ENCODE measurements at regions not wholly inside any gene's neighbourhood (a gene's known extent, or its start where the extent isn't known, plus 50 kb on each side); places are given as distances from the start of the nearest gene placed in this dataset.
A peak's percentile ranks its signal among the peaks of the same experiment; 100 is the strongest.

DNA sequence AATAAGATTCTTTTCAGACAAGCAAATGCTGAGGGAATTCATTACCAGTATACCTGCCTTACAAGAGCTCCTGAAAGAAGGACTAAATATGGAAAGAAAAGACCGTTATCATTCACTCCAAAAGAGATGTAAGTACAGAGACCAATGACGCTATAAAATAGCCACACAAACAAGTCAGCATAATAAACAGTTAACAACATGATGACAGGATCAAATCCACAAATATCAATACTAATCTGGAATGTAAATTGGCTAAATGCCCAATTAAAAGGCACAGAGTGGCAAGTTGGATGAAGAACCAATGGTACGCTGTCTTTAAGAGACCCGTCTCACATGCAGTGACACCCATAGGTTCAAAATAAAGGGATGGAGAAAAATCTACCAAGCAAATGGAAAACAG lies 349.6 kb upstream of the MPDZ start:
- Histone ChIP-seq H3K4me3 (ENCODE audit: low read length in 3 of 3) (no peak overlapping the region), H3K27me3 (ENCODE audit: control insufficient read depth in 3 of 3, insufficient read depth in 3 of 3, low read length in 3 of 3) (no peaks in the 10 kb centered on the region), H3K4me1 (ENCODE audit: control insufficient read depth in 3 of 3, insufficient read depth in 3 of 3, low read length in 3 of 3) (no peaks in the 10 kb centered on the region), H3K9ac (ENCODE audit: low read depth in 1 of 3, low read length in 3 of 3) (no peak overlapping the region), H3K36me3 (ENCODE audit: control insufficient read depth in 3 of 3, insufficient read depth in 3 of 3, low read length in 3 of 3) (no peaks in the 10 kb centered on the region), H3K27ac (ENCODE audit: low read depth, low read length) (no peak overlapping the region), H3K9me3 (ENCODE audit: control insufficient read depth in 3 of 3, low read length in 3 of 3) (no peaks in the 10 kb centered on the region)

DNA sequence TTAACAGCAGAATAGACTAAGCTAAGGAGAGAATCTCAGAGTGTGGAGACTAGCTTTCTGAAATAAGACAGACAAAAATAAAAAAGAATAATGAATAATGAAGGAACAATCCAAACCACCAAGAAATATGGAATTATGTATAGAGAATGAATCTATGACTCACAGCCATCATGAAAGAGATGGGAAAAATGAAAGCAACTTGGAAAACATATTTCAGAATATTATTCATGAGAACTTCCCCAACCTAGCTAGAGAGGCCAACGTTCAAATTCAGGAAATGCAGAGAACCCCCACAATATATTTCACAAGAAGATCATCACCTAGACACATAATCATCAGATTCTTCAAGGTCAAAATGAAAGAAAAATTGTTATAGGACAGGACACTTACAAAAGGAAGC lies 349.0 kb upstream of the MPDZ start:
- no peaks in the 10 kb centered on the region for H3K4me1 ChIP-seq (ENCODE audit: control insufficient read depth in 3 of 3, insufficient read depth in 3 of 3, low read length in 3 of 3)
- no peaks in the 10 kb centered on the region for H3K9me3 ChIP-seq (ENCODE audit: control insufficient read depth in 3 of 3, low read length in 3 of 3)
- H3K9ac ChIP-seq (ENCODE audit: low read depth in 1 of 3, low read length in 3 of 3), result no peak overlapping the region
- no peak overlapping the region for H3K4me3 ChIP-seq (ENCODE audit: low read length in 3 of 3)
- H3K36me3 ChIP-seq (ENCODE audit: control insufficient read depth in 3 of 3, insufficient read depth in 3 of 3, low read length in 3 of 3), result no peaks in the 10 kb centered on the region
- no peak overlapping the region for H3K27ac ChIP-seq (ENCODE audit: low read depth, low read length)
- no peaks in the 10 kb centered on the region for H3K27me3 ChIP-seq (ENCODE audit: control insufficient read depth in 3 of 3, insufficient read depth in 3 of 3, low read length in 3 of 3)

DNA sequence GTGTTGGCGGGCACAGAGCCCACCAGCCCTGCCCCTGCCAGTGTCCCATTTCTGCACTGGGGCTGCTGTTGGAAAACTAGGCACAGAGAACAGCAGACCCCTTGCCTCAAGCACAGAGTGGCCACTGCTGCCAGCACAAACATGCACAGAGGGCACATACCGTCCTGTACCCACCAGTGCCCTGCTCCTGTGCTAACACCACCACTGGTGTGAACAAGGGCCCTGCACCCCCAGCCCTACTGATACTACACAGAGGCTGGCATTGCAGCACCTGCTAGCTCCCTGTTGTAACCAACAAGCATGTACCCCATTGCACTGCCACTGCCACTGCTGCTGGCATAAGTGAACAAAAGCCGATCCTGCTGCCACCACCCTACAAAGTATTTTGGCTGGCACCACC lies 348.0 kb upstream of the MPDZ start:
- no peaks in the 10 kb centered on the region for H3K4me1 ChIP-seq (ENCODE audit: control insufficient read depth in 3 of 3, insufficient read depth in 3 of 3, low read length in 3 of 3)

DNA sequence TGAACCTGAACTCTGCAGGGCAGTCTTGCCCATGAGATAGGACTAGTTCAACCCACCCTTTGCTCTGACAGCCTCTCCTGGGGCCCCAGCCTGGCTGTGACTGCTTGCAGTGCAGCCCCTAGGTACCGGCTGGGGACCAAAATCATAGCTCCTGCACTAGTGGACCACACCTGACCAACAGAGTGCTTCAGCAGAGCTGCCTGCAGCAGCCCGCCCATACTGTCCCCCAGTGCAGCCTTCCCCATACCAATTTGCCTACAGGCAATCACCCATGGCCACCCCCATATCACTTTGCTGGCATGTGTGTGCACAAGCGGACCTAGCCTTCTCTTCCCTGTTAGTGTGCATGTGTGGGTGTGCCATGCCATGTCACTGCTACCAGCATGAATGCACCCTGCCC lies 347.6 kb upstream of the MPDZ start:
- H3K9me3 ChIP-seq (ENCODE audit: control insufficient read depth in 3 of 3, low read length in 3 of 3), result no peaks in the 10 kb centered on the region
- peaks cover 0 to 2% (median 2%) of the 10 kb centered on the region in 3 donors for H3K4me1 ChIP-seq (ENCODE audit: control insufficient read depth in 3 of 3, insufficient read depth in 3 of 3, low read length in 3 of 3)
- H3K36me3 ChIP-seq (ENCODE audit: control insufficient read depth in 3 of 3, insufficient read depth in 3 of 3, low read length in 3 of 3), result no peaks in the 10 kb centered on the region
- no peaks in the 10 kb centered on the region for H3K27me3 ChIP-seq (ENCODE audit: control insufficient read depth in 3 of 3, insufficient read depth in 3 of 3, low read length in 3 of 3)
- no peak overlapping the region for H3K27ac ChIP-seq (ENCODE audit: low read depth, low read length)
- H3K4me3 ChIP-seq (ENCODE audit: low read length in 3 of 3), result no peak overlapping the region
- no peak overlapping the region for H3K9ac ChIP-seq (ENCODE audit: low read depth in 1 of 3, low read length in 3 of 3)

More for the DNA sequence above, 348.0 kb upstream of the MPDZ start:
- no peaks in the 10 kb centered on the region for H3K36me3 ChIP-seq (ENCODE audit: control insufficient read depth in 3 of 3, insufficient read depth in 3 of 3, low read length in 3 of 3)
- H3K9me3 ChIP-seq (ENCODE audit: control insufficient read depth in 3 of 3, low read length in 3 of 3), result no peaks in the 10 kb centered on the region
- no peak overlapping the region for H3K27ac ChIP-seq (ENCODE audit: low read depth, low read length)
- no peak overlapping the region for H3K9ac ChIP-seq (ENCODE audit: low read depth in 1 of 3, low read length in 3 of 3)
- no peaks in the 10 kb centered on the region for H3K27me3 ChIP-seq (ENCODE audit: control insufficient read depth in 3 of 3, insufficient read depth in 3 of 3, low read length in 3 of 3)
- no peak overlapping the region for H3K4me3 ChIP-seq (ENCODE audit: low read length in 3 of 3)

DNA sequence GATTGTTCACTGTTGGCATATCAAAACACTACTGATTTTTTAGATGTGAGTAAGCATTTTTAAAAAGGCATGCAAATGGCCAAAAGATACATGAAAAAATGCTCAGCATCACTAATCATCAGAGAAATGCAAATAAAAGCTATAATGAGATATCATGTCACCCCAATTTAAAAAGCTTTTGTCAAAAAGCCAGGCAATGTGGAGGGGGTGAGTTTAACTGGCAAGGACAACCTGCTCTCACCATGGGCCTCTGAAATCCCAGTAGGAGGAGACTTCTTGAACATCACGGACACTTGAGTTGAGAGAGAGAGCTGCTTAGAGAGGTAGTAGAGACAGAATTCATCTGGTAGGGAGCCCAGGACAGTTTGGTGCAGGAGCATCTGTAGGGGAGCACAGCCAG lies 347.1 kb upstream of the MPDZ start:
- Histone ChIP-seq H3K9me3 (ENCODE audit: control insufficient read depth in 3 of 3, low read length in 3 of 3) (no peaks in the 10 kb centered on the region), H3K9ac (ENCODE audit: low read depth in 1 of 3, low read length in 3 of 3) (no peak overlapping the region), H3K36me3 (ENCODE audit: control insufficient read depth in 3 of 3, insufficient read depth in 3 of 3, low read length in 3 of 3) (no peaks in the 10 kb centered on the region), H3K4me1 (ENCODE audit: control insufficient read depth in 3 of 3, insufficient read depth in 3 of 3, low read length in 3 of 3) (peaks cover 2 to 7% (median 3%) of the 10 kb centered on the region in 3 donors), H3K4me3 (ENCODE audit: low read length in 3 of 3) (no peak overlapping the region), H3K27me3 (ENCODE audit: control insufficient read depth in 3 of 3, insufficient read depth in 3 of 3, low read length in 3 of 3) (no peaks in the 10 kb centered on the region), H3K27ac (ENCODE audit: low read depth, low read length) (no peak overlapping the region)

DNA sequence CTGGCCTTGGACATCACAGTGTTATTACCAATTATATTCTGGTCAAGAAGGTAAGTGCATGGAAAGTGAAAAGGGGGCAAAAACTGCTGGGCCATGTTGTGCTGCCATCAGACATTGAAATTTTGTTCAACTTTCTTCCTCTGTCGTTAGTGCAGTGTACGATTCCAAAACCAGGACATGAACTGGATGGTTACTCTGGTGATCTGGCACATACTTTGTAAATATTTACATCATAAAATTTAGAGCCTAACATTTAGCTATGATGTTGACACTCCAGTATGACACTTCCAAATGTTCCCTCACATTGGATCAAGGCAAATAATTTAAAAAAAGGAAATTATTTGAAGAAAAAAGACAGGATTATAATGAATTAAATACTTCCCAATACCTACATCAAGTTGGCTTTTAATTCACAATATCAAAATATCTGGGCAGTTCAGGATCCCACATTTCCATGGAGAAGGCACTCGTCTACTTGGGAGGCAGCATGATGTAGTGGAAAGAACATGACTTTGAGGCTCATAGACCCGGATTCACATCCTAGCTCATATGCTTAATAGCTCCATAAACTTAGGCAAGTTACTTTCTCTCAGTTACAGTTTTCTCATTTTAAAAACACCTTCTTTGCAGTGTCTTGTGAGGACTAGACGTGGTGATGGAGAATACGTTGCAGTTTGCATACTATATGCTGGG lies 342.5 kb upstream of the MPDZ start:
- H3K27ac ChIP-seq (ENCODE audit: low read depth, low read length), result no peak overlapping the region
- H3K4me1 ChIP-seq (ENCODE audit: control insufficient read depth in 3 of 3, insufficient read depth in 3 of 3, low read length in 3 of 3), result peaks cover 4 to 24% (median 10%) of the 10 kb centered on the region in 3 donors
- H3K4me3 ChIP-seq (ENCODE audit: low read length in 3 of 3), result peak overlapping the region in 1 of 3 donors; percentile 14
- no peaks in the 10 kb centered on the region for H3K9me3 ChIP-seq (ENCODE audit: control insufficient read depth in 3 of 3, low read length in 3 of 3)
- no peak overlapping the region for H3K9ac ChIP-seq (ENCODE audit: low read depth in 1 of 3, low read length in 3 of 3)
- no peaks in the 10 kb centered on the region for H3K27me3 ChIP-seq (ENCODE audit: control insufficient read depth in 3 of 3, insufficient read depth in 3 of 3, low read length in 3 of 3)
- no peaks in the 10 kb centered on the region for H3K36me3 ChIP-seq (ENCODE audit: control insufficient read depth in 3 of 3, insufficient read depth in 3 of 3, low read length in 3 of 3)

DNA sequence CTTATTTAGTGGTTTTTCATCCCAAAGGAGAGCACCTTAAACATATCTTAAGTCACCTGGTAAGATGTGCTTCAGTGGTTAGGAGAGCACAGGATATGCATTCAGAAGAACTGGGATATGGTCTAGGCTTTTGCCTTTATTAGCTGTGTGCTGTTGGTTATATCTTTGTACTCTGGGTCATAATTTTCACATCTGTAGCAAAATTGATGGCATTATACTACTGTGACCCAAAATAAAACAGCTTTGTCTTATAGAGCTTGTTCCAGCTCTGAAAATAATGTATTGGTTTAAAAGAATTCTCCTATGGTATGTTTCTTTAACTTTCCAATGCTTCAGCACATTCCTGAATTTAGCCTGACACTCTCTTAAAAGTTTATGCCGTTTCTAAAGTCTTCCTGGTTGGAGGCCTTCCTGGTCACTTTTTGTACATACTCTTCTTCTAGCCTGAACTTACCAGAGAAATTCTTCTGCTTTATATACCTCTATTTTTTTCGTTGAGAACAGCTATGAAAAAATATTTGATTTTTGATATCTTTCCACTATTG lies 337.1 kb upstream of the MPDZ start:
- Histone ChIP-seq H3K9ac (ENCODE audit: low read depth in 1 of 3, low read length in 3 of 3) (no peak overlapping the region), H3K4me1 (ENCODE audit: control insufficient read depth in 3 of 3, insufficient read depth in 3 of 3, low read length in 3 of 3) (peaks cover under 1 to 28% (median 12%) of the 10 kb centered on the region in 3 donors), H3K27me3 (ENCODE audit: control insufficient read depth in 3 of 3, insufficient read depth in 3 of 3, low read length in 3 of 3) (no peaks in the 10 kb centered on the region), H3K27ac (ENCODE audit: low read depth, low read length) (peak overlapping the region; percentile 12), H3K4me3 (ENCODE audit: low read length in 3 of 3) (no peak overlapping the region), H3K9me3 (ENCODE audit: control insufficient read depth in 3 of 3, low read length in 3 of 3) (no peaks in the 10 kb centered on the region), H3K36me3 (ENCODE audit: control insufficient read depth in 3 of 3, insufficient read depth in 3 of 3, low read length in 3 of 3) (no peaks in the 10 kb centered on the region)

DNA sequence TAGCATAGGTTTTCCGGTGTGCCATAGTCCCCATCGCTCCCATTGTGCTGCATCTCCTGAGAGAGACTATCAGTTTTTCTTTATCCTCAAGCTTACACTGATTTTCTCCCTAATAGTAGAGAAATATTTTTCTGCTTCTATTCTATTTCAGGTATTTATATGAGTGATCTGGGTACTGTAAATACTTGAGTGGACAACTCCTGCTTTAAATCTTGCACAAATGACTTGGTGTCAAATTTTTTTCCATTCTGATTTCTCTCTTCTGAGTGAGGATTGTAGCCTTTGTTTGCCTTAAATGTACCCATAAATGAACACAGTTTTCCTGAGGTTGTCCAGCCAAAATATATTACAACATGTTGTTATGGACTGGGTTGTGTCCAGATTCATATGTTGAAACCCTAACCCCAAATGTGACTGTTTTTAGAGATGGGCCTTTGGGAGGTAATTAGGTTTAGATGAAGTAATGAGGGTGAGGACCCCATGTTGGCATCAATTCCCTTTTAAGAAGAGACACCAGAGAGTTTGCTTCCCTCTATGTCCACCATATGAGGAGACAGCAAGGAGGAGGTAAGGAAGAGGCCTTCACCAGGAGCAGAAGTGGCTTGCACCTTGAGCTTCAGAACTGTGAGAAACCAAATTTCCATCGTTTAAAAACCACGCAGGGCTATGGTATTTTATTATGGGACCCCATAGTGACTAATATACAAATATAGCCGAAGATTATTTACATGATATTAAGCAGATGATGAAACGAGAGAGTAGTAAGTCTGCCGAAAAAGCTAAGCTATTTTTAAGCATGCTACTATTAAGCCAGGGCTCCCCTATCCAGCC lies 336.4 kb upstream of the MPDZ start:
- H3K27ac ChIP-seq (ENCODE audit: low read depth, low read length), result peak overlapping the region; percentile 12
- H3K9ac ChIP-seq (ENCODE audit: low read depth in 1 of 3, low read length in 3 of 3), result no peak overlapping the region
- H3K9me3 ChIP-seq (ENCODE audit: control insufficient read depth in 3 of 3, low read length in 3 of 3), result no peaks in the 10 kb centered on the region
- no peaks in the 10 kb centered on the region for H3K27me3 ChIP-seq (ENCODE audit: control insufficient read depth in 3 of 3, insufficient read depth in 3 of 3, low read length in 3 of 3)
- no peak overlapping the region for H3K4me3 ChIP-seq (ENCODE audit: low read length in 3 of 3)
- H3K4me1 ChIP-seq (ENCODE audit: control insufficient read depth in 3 of 3, insufficient read depth in 3 of 3, low read length in 3 of 3), result peaks cover 0 to 27% (median 11%) of the 10 kb centered on the region in 3 donors
- H3K36me3 ChIP-seq (ENCODE audit: control insufficient read depth in 3 of 3, insufficient read depth in 3 of 3, low read length in 3 of 3), result no peaks in the 10 kb centered on the region

DNA sequence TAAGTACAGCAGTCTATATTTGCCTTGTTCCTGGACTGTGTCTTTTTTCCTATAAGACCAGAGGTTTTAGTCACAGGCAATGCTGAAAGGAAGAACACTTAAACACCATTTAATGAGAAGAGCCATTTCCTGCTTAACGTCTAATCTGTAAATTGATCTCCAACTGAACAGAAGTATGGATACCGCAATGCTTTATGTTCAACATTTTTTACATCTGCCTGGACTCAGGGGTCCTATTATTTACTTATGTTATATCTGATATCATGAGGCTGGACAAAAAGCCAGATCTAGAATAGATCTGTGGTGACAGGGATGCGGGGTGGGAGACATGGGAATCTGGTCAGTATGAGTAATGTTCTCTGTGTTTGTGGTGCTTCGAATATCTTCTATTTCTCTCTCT lies 334.6 kb upstream of the MPDZ start:
- Histone ChIP-seq H3K4me3 (ENCODE audit: low read length in 3 of 3) (no peak overlapping the region), H3K27ac (ENCODE audit: low read depth, low read length) (no peak overlapping the region), H3K9me3 (ENCODE audit: control insufficient read depth in 3 of 3, low read length in 3 of 3) (no peaks in the 10 kb centered on the region), H3K36me3 (ENCODE audit: control insufficient read depth in 3 of 3, insufficient read depth in 3 of 3, low read length in 3 of 3) (no peaks in the 10 kb centered on the region), H3K9ac (ENCODE audit: low read depth in 1 of 3, low read length in 3 of 3) (no peak overlapping the region), H3K4me1 (ENCODE audit: control insufficient read depth in 3 of 3, insufficient read depth in 3 of 3, low read length in 3 of 3) (peaks cover 0 to 18% (median 6%) of the 10 kb centered on the region in 3 donors), H3K27me3 (ENCODE audit: control insufficient read depth in 3 of 3, insufficient read depth in 3 of 3, low read length in 3 of 3) (no peaks in the 10 kb centered on the region)

DNA sequence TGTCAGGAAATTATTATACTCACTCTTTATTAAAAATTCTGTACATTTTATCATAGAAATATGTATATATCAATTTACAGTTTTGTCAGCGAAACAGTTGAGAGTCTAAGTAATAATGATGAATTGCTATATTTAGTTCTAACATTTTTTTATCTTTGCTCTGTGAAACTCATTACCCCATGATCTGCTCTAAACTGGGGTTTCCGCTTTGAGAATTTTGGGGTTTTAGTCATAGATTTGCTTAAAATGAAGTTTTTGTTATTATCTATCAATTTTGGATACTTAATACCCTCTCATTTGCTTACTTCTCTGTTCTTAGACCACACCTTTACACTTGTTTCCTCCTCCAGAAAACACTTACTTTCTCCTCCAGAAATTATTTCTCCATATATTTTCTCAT lies 333.8 kb upstream of the MPDZ start:
- Histone ChIP-seq H3K9ac (ENCODE audit: low read depth in 1 of 3, low read length in 3 of 3) (no peak overlapping the region), H3K9me3 (ENCODE audit: control insufficient read depth in 3 of 3, low read length in 3 of 3) (no peaks in the 10 kb centered on the region), H3K36me3 (ENCODE audit: control insufficient read depth in 3 of 3, insufficient read depth in 3 of 3, low read length in 3 of 3) (no peaks in the 10 kb centered on the region), H3K27ac (ENCODE audit: low read depth, low read length) (no peak overlapping the region), H3K4me1 (ENCODE audit: control insufficient read depth in 3 of 3, insufficient read depth in 3 of 3, low read length in 3 of 3) (peaks cover 2 to 21% (median 6%) of the 10 kb centered on the region in 3 donors), H3K27me3 (ENCODE audit: control insufficient read depth in 3 of 3, insufficient read depth in 3 of 3, low read length in 3 of 3) (no peaks in the 10 kb centered on the region), H3K4me3 (ENCODE audit: low read length in 3 of 3) (no peak overlapping the region)

All from skeletal muscle tissue (tissue), 3 donors.